ENCODE measurements at regions not wholly inside any gene's neighbourhood (a gene's known extent, or its start where the extent isn't known, plus 50 kb on each side); places are given as distances from the start of the nearest gene placed in this dataset.

GRCh38 chr18:8471372-8471771 lies 137.9 kb upstream of the RAB12 start:
- TF ChIP-seq RAD21 (IDR thresholded peaks at IDR 0.05; ENCODE audit: low read length) = no peak
- no peak for TF ChIP-seq CTCF (conservative IDR thresholded peaks at IDR 0.05; ENCODE audit: low read depth, low read length)
- TF ChIP-seq POLR2A (IDR thresholded peaks at IDR 0.05; ENCODE audit: low read depth, low read length) = no peak
- TF ChIP-seq FOS (IDR thresholded peaks at IDR 0.05; ENCODE audit: low read depth, low read length) = no peak
- TF ChIP-seq BHLHE40 (IDR thresholded peaks at IDR 0.05; ENCODE audit: low read depth, low read length) = no peak
- no peak for TF ChIP-seq MAZ (IDR thresholded peaks at IDR 0.05; ENCODE audit: borderline replicate concordance, low read depth, low read length)
- TF ChIP-seq CEBPB (IDR thresholded peaks at IDR 0.05; ENCODE audit: low read depth, low read length) = no peak
- no peak for TF ChIP-seq MAFK (IDR thresholded peaks at IDR 0.05; ENCODE audit: low read depth, low read length)
- TF ChIP-seq SMC3 (IDR thresholded peaks at IDR 0.05; ENCODE audit: low read depth, low read length) = no peak
- TF ChIP-seq RCOR1 (IDR thresholded peaks at IDR 0.05; ENCODE audit: insufficient replicate concordance, low read length) = no peak
- TF ChIP-seq MXI1 (IDR thresholded peaks at IDR 0.05; ENCODE audit: borderline replicate concordance, low read depth, low read length) = no peak
- no peak for TF ChIP-seq USF2 (IDR thresholded peaks at IDR 0.05; ENCODE audit: low read depth, low read length)
- no peak for TF ChIP-seq NFE2L2 (IDR thresholded peaks at IDR 0.05; ENCODE audit: low read depth, low read length)
- TF ChIP-seq CHD1 (IDR thresholded peaks at IDR 0.05; ENCODE audit: low read depth, low read length) = no peak
